ENCODE measurements at regions not wholly inside any gene's neighbourhood (a gene's known extent, or its start where the extent isn't known, plus 50 kb on each side); places are given as distances from the start of the nearest gene placed in this dataset.

DNA sequence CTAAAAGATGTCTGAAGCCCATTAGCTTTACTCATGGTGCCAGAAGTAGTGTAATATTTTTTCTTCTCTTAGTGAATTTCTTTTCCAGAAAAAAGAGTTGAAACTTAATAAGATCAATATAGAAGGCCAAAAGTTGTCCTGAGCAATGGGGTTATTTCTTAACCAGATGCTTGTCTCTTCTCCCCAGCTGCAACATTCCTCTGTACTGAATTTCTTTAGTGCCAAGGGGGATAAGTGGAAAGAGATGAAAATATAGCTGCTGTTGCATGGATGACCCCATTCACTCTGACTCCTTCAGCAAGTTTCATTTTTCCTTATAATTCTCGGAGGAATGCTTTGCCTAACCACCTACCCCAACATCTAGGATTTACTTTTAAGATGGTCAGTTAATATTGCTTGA lies 675.0 kb downstream of the USP25 start:
- TF ChIP-seq, protein P1, sequence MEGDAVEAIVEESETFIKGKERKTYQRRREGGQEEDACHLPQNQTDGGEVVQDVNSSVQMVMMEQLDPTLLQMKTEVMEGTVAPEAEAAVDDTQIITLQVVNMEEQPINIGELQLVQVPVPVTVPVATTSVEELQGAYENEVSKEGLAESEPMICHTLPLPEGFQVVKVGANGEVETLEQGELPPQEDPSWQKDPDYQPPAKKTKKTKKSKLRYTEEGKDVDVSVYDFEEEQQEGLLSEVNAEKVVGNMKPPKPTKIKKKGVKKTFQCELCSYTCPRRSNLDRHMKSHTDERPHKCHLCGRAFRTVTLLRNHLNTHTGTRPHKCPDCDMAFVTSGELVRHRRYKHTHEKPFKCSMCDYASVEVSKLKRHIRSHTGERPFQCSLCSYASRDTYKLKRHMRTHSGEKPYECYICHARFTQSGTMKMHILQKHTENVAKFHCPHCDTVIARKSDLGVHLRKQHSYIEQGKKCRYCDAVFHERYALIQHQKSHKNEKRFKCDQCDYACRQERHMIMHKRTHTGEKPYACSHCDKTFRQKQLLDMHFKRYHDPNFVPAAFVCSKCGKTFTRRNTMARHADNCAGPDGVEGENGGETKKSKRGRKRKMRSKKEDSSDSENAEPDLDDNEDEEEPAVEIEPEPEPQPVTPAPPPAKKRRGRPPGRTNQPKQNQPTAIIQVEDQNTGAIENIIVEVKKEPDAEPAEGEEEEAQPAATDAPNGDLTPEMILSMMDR (IDR thresholded peaks at IDR 0.05), result no peak
- no peak for TF ChIP-seq EP300 (IDR thresholded peaks at IDR 0.05)
- TF ChIP-seq POLR2AphosphoS5 (IDR thresholded peaks at IDR 0.05), result no peak
- TF ChIP-seq POLR2A (IDR thresholded peaks at IDR 0.05), result no peak

Data from suprapubic skin (tissue), 4 donors.